B cell (primary cell): ENCODE measurements at regions not wholly inside any gene's neighbourhood (a gene's known extent, or its start where the extent isn't known, plus 50 kb on each side); places are given as distances from the start of the nearest gene placed in this dataset.
"Not testable (repeated sequence)": the region's sequence is repeated elsewhere in the genome, so short reads cannot be mapped to it uniquely, and the experiment has no call there.

Experiments used
- ATAC-seq: fragments of 200-7000 bp; cut with Tn5 transposase; one replicate; pipeline ENCODE4 v1.10.0; 2021; ENCODE audit warnings: low read depth, mild to moderate bottlenecking, moderate number of reproducible peaks, moderate library complexity
- CTCF ChIA-PET: fragments of 350-600 bp; sonication (Branson Sonifier 250); formaldehyde crosslinking; loops from one replicate; lab custom pipeline; 2021; ENCODE audit warnings: antibody characterized with exemption, inconsistent platforms; lab: Charles Lee
- POLR2A ChIA-PET: fragments of 350-600 bp; sonication (Branson Sonifier 250); formaldehyde crosslinking; loops from one replicate; lab custom pipeline; 2021; ENCODE audit warnings: antibody characterized with exemption; lab: Charles Lee
- DNase-seq: peaks from one replicate; pipeline ENCODE4 v3.0.0; 2013
- H2AFZ ChIP-seq: 2 replicates; pipeline ENCODE4 v1.6.1; 2012; ENCODE audit warnings: mild to moderate bottlenecking, low read depth, low read length; ENCODE audit not compliant: insufficient read depth, poor library complexity, severe bottlenecking
- H3K27ac ChIP-seq, 2 donors: 1 replicate in 1 of 2; 2 replicates in 1 of 2; pipeline ENCODE4 v1.5.1; 2012 to 2013; ENCODE audit warnings: low read length in 2 of 2, mild to moderate bottlenecking in 2 of 2, moderate library complexity in 1 of 2
- H3K27me3 ChIP-seq, 4 experiments: fragments of 200-600 bp in 1 of 4; sonication (generic) in 1 of 4; replicated peaks in 1 of 4; 1 replicate in 2 of 4; 2 replicates in 2 of 4; pipeline versions ENCODE4 v1.6.1 to v1.7.0; 2013 to 2016; ENCODE audit warnings: low read length in 3 of 4, mild to moderate bottlenecking in 2 of 4, mixed read lengths in 1 of 4, moderate library complexity in 1 of 4; ENCODE audit not compliant: insufficient read depth in 4 of 4, control insufficient read depth in 3 of 4; ENCODE audit errors: control extremely low read depth in 1 of 4
- H3K36me3 ChIP-seq, 2 experiments: replicated peaks in 1 of 2; 1 replicate in 1 of 2; 2 replicates in 1 of 2; pipeline versions ENCODE4 v1.6.1 to v1.7.1; 2013; ENCODE audit warnings: low read length in 1 of 2; ENCODE audit not compliant: insufficient read depth in 2 of 2, control insufficient read depth in 1 of 2; ENCODE audit errors: control extremely low read depth in 1 of 2, extremely low read depth in 1 of 2
- H3K4me1 ChIP-seq, 2 donors: fragments of 200-600 bp in 1 of 2; sonication (generic) in 1 of 2; 1 replicate in 1 of 2; 2 replicates in 1 of 2; pipeline versions ENCODE4 v1.5.1 to v1.6.1; 2013 to 2017; ENCODE audit warnings: low read length in 2 of 2; ENCODE audit not compliant: control insufficient read depth in 2 of 2, insufficient read depth in 2 of 2
- H3K4me2 ChIP-seq: replicated peaks from 2 replicates; pipeline ENCODE3; 2012; ENCODE audit warnings: mild to moderate bottlenecking, low read depth, low read length; ENCODE audit not compliant: poor library complexity, severe bottlenecking
- H3K4me3 ChIP-seq, 5 experiments: fragments of 200-600 bp in 1 of 5; sonication (generic) in 1 of 5; 1 replicate in 3 of 5; 2 replicates in 2 of 5; pipeline versions ENCODE4 v1.5.1 to v1.7.0; 2011 to 2016; ENCODE audit warnings: low read length in 4 of 5, mild to moderate bottlenecking in 4 of 5, low read depth in 2 of 5, control low read depth in 1 of 5, moderate library complexity in 1 of 5; ENCODE audit not compliant: insufficient read depth in 1 of 5; ENCODE audit errors: control extremely low read depth in 1 of 5, extremely low read depth in 1 of 5
- H3K79me2 ChIP-seq: fragments of 200-600 bp; sonication (generic); one replicate; pipeline ENCODE4 v1.6.0; 2016; ENCODE audit warnings: low read length; ENCODE audit not compliant: control insufficient read depth, insufficient read depth
- H3K9ac ChIP-seq: fragments of 200-600 bp; sonication (generic); 2 replicates; pipeline ENCODE4 v1.6.1; 2017; ENCODE audit warnings: mild to moderate bottlenecking, low read length, moderate library complexity
- H3K9me3 ChIP-seq, 3 donors: one replicate each; pipeline versions ENCODE4 v1.6.1 to v1.7.1; 2013; ENCODE audit warnings: low read length in 2 of 3; ENCODE audit not compliant: control insufficient read depth in 2 of 3, insufficient read depth in 1 of 3; ENCODE audit errors: control extremely low read depth in 1 of 3
- H4K20me1 ChIP-seq: 2 replicates; pipeline ENCODE4 v1.6.0; 2012; ENCODE audit warnings: mild to moderate bottlenecking, low read length; ENCODE audit not compliant: insufficient read depth, control insufficient read depth, poor library complexity, severe bottlenecking
- H3K27ac Mint-ChIP-seq: one replicate; pipeline ENCODE4 v1.8.0; 2021; ENCODE audit warnings: mixed read lengths
- H3K27me3 Mint-ChIP-seq: one replicate; pipeline ENCODE4 v1.8.0; 2021; ENCODE audit warnings: mixed read lengths
- H3K4me1 Mint-ChIP-seq: one replicate; pipeline ENCODE4 v1.8.0; 2021; ENCODE audit warnings: mixed read lengths
- H3K4me3 Mint-ChIP-seq: one replicate; pipeline ENCODE4 v1.8.0; 2021; ENCODE audit warnings: mixed read lengths
- H3K9me3 Mint-ChIP-seq: one replicate; pipeline ENCODE4 v1.8.0; 2022; ENCODE audit warnings: mixed read lengths; ENCODE audit not compliant: insufficient read depth
- CTCF ChIP-seq: fragments of 200-600 bp; IDR thresholded peaks from one replicate; pipeline ENCODE4 v1.8.0; 2022; ENCODE audit warnings: antibody characterized with exemption, mild to moderate bottlenecking
- EZH2 ChIP-seq: IDR thresholded peaks from 2 replicates; pipeline ENCODE4 v1.6.1; 2012; ENCODE audit warnings: borderline replicate concordance, low read depth, mild to moderate bottlenecking, moderate library complexity, low read length; ENCODE audit not compliant: insufficient read depth, poor library complexity, severe bottlenecking
- WGBS: methylation state at CpG from one replicate; pipeline ENCODE4 v1.1.5; 2013; ENCODE audit warnings: missing lambda C conversion rate; ENCODE audit not compliant: insufficient coverage; 5-methylcytosine and 5-hydroxymethylcytosine counted together
- intact Hi-C: fragments of 100-400 bp; cut with micrococcal nuclease; formaldehyde crosslinking; loops from one replicate; pipeline ENCODE4 v1.10.0; 2022

GRCh38 chr3:184457329-184457728 lies 77.5 kb downstream of the CHRD start:
- WGBS, result 100% methylated on average over 1 of the region's 1 CpG
- Mint-ChIP-seq H3K4me3 (no peak overlapping the region), H3K27ac (no peak overlapping the region), H3K27me3 (peaks cover 21% of the 10 kb centered on the region), H3K9me3 (peaks cover 3% of the 10 kb centered on the region), H3K4me1 (no peaks in the 10 kb centered on the region)
- CTCF ChIA-PET, result no interaction called here
- H3K27ac ChIP-seq, result no peak overlapping the region
- no peak for ATAC-seq
- H3K4me3 ChIP-seq, result no peak overlapping the region
- intact Hi-C loops, result no loop called here
- no peak for DNase-seq
- H3K4me1 ChIP-seq, result no peaks in the 10 kb centered on the region
- POLR2A ChIA-PET, result interaction anchor here (0.7 kb wide), 1 partner anchor 15 kb away, joined by 3 read pairs; no protein-coding TSS in a partner anchor
- no peaks in the 10 kb centered on the region for H4K20me1 ChIP-seq
- no peak overlapping the region for H2AFZ ChIP-seq
- H3K79me2 ChIP-seq, result no peaks in the 10 kb centered on the region
- H3K27me3 ChIP-seq, result peaks cover 0 to 2% (median 0%) of the 10 kb centered on the region in 4 experiments
- TF ChIP-seq EZH2 (no peak), CTCF (no peak)
- no peaks in the 10 kb centered on the region for H3K36me3 ChIP-seq
- no peak overlapping the region for H3K4me2 ChIP-seq
- H3K9ac ChIP-seq, result no peak overlapping the region
- peaks cover 0 to 6% (median 0%) of the 10 kb centered on the region in 3 donors for H3K9me3 ChIP-seq

- H3K36me3 ChIP-seq, H3K4me3 ChIP-seq, H2AFZ ChIP-seq, H3K4me1 ChIP-seq, H3K27ac ChIP-seq, H3K9ac ChIP-seq, H3K9me3 Mint-ChIP-seq, H3K79me2 ChIP-seq, ATAC-seq, H4K20me1 ChIP-seq, H3K4me3 Mint-ChIP-seq, CTCF ChIA-PET, H3K9me3 ChIP-seq, intact Hi-C loops, H3K4me1 Mint-ChIP-seq, H3K27me3 ChIP-seq, DNase-seq, H3K4me2 ChIP-seq, H3K27ac Mint-ChIP-seq: not testable (repeated sequence)
- POLR2A ChIA-PET, result interaction anchor here (0.7 kb wide), 1 partner anchor 14 kb away, joined by 3 read pairs; no protein-coding TSS in a partner anchor
- WGBS, result 100% methylated on average over 4 of the region's 7 CpGs
- H3K27me3 Mint-ChIP-seq, result peaks cover 20% of the 10 kb centered on the region
Measured at GRCh38 chr3:184457784-184458377, 78.0 kb downstream of the CHRD start.
